Stimulated activated CD4-positive, alpha-beta T cell treated with anti-CD3 and anti-CD28 coated beads, Interleukin-4, amount 100 ng/mL, for 1 hour (primary cell): ENCODE measurements at regions not wholly inside any gene's neighbourhood (a gene's known extent, or its start where the extent isn't known, plus 50 kb on each side); places are given as distances from the start of the nearest gene placed in this dataset.

Source experiments
- DNase-seq: peaks from one replicate; pipeline ENCODE4 v3.0.0-alpha.2; 2020

- DNase-seq = no peak
Observed at GRCh38 chr1:96025062-96025461, 696.5 kb upstream of the PTBP2 start.

DNA sequence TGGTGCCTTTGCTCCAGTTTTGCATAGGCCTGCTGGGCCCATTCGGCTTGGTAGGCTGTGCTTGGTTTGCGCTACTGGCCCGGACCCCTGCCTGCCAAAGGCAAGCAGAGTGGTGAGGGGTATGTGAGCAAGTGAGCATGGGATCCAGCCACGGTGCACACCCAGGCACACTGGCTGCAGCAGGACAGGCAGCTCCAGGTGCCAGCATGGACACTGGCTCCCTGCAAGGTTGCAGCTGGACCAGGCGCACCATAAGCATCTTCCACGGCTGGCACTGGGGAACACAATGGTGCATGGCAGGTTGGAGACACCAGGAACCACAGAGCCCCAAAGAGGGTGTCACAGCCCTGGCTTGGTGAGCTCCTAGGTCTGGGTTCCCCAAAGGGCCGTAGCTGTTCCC, 693.5 kb upstream of the PTBP2 start:
- DNase-seq = no peak

DNA sequence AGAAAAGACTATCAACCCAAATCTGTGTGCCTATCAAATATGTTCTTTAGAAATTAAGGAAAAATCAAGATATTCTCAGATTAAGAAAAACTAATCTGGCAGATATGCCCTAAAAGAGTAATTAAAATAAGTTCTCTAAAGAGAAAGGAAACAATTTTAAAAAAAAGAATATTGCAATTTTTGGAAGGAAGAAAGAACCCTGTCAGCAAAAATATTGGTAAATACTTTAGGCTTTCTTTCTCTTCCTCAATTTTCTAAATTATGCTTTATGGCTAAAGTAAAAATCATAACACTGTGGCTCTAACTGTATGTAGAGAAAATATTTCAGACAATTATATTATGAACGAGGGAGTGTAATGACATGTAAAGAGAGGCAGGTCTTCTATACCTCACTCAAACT, 691.3 kb upstream of the PTBP2 start:
- no peak for DNase-seq

DNA sequence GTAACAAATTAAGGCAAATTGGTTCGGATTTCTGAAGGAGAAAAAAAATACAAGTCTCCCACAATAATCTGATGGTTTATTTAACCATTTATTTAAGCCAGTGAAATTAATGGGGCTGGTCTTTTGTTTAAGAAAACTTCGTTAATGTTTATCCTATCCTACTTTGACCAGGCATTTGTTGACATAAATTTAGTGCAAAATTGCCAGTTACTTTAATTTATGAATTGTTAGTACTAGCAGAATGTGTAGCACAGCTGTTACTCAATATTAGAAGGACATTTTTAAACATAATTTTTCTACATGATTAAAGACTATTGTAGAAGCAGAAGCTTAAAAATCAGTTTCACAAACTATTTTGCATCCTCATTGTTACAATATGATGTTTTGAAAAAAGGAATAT, 687.6 kb upstream of the PTBP2 start:
- no peak for DNase-seq

DNA sequence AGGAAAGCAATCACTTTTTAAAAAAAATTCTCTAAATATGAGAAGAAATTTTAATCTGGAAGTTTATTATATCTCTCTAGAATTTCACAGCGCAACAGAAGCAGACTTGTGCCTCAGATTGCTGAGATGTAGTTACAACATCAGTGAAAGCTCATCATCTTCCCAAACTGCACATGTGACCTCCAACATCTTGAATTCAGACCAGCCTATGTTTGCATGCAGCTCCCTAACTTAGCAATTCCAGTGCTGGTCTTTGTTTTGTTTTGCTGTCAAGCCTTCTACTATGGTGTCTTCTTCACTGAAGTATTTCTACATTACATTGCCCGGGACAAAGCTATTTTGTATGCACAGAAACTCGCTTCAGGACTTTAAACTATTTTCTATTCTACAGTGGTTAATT, 684.8 kb upstream of the PTBP2 start:
- no peak for DNase-seq

GRCh38 chr1:96038636-96039035, 682.9 kb upstream of the PTBP2 start:
- DNase-seq = no peak

DNA sequence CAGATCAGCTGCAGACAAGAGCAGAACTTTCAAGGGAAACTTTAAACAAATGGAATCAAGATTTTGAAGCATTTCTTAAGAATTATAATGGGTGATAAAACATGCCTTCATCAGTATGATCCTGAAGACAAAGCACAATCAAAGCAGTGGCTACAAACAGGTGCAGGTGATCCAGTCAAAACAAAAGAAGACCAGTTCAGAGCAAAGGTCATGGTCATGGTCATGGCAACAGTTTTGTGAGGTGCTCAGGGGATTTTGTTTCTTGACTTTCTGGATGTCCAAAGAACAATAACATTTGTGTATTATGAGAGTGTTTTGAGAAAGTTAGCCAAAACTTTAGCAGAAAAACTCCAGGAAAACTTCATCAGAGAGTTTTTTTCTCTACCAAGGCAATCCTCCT, 681.7 kb upstream of the PTBP2 start:
- no peak for DNase-seq

DNA sequence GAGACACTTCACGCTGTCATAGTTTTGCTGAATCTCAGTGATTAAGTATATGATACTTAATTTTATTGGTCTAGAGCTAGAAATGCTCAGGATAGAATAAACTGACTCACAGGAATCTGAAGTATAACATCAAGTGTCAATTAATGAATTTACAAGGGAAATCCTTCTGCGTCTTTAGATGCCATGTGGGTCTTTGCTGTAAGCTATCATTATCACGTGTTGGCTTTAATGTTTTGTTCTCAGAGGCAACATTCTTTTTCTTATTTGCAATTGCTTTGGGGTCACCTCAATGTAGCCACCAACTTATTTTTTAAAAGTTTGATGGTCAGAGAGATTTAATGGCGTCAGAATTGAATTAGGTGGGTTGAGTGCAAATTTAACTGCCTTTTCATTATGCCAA, 680.1 kb upstream of the PTBP2 start:
- no peak for DNase-seq

DNA sequence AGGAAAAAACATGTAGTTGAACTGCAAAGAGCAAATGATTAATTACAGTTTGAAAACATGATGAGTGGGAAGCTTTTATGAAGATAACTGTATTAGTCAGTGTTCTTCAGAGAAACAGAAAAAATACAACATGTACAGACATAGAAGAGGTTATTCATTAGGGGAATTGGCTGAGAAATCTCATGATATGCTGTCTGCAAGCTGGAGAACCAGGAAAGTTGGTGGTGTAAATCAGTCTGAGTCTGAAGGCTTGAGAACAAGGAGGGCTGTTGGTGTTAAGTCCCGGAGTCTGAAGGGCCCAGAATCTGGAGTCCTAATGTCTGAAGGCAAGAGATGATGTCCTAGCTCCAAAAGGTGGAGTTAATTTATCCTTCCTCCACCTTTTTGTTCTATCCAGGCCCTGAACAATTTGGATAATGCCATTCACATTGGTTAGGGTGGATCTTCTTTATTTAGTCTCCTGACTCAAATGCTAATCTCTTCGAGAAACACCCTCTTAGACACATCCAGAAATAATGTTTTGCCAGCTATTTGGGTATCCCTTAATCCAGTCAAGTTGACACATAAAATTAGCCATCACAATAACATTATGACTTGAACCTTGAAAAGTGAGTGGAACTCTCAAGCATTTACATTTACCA, 672.9 kb upstream of the PTBP2 start:
- no peak for DNase-seq

DNA sequence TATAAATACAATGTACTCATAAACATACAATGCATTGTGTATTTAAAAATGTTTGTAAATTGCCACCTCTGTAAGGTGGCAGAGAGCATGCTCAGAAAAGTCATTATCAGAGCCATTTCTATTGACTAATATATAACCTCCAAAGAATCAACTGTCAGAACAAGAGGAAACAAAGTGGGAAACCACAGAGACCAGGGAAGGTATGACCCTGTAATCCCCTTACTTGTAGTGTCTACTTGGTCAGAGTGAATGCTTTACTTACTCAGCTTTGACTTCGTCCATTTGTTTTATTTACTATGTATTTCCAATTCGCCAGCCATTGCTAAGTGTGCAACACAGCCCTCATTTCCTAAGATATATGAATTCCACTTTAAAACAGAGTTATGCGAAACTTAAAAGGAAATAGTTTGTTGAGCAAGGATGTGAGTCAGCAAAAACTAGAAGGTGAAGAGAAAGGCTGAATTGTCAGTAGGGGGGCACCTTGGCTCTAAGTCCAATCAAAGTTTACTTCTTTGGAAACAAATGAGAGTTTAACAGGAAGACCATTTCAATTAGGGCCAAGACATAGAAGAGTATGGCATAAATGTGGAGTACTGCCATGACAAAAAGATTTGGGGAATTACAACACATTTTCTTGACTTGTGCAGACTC, 671.7 kb upstream of the PTBP2 start:
- DNase-seq = no peak

DNA sequence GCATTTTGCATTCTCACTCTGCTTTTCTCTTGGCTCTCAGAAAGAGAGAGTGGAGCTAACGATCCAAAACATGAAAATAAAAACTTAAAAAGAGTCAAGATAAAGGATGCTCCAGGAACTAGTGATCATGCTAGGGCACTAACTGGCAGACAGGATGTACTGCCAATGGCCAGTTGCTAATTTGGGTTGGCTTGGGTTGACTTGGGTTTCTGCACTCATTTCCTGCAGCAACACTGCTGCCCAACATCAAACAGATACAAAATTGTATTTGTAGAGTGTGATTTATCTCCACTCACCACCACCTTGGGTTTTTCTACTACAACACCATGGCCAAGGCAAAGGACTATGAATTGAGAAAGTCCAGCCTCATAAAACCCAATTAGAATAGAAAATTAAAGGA, 662.3 kb upstream of the PTBP2 start:
- DNase-seq = no peak

DNA sequence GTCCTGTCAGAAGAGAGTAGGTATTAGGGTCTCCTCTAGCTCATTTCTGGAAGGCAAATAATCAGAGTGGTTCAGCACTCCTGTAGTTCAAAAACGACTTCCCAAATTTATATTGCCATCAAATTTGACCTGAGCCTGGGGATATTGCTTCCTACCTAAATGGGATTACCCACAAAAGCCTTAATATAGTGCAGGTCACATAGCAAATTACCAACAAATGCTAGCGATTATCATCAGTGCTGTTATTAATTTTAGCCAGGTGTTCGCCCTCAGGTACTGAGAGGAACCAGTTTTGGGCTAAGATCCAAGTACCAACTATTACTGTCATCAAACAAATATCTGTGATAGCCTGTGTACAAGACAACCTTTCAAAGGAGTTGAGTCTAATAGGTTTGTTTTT, 661.8 kb upstream of the PTBP2 start:
- DNase-seq = no peak

DNA sequence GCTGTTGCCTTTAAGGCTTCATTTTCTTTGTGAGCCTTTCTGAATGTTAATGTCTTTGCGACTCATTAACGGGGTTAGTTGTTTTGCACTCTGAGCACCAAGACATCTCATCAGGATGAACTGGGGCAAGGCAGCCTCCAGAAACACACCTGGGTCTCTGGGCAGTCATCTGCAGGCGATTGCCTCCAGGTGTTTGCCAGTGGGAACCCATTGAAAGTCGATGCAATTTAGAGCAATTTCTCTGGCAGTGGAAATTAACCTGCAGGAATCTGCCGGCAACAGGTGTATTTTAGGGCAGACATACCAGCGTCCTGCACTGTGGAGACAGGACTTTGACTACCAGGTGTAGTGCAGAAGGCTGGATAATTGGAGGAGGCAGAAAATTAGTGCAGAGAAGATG, 661.0 kb upstream of the PTBP2 start:
- no peak for DNase-seq

DNA sequence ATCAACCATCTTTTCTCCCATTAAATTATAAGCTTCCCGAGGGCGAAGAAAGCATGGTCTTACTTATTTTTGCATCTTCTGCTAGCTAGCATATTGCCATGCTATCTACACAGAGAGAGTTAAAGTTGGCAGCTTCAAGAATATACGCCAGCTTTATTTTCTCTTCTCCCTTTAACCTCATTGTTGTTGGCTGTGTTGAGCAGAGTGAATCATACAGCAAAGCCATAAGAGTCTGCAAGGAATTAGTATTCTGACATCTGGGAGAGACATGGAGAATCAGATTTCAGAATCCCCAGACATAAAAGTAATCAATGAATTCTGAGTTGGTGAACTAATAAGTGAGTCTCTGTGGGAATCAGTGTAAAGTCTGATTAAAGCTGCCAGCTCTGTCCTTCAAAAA, 649.6 kb upstream of the PTBP2 start:
- no peak for DNase-seq

- DNase-seq = no peak
Observed at GRCh38 chr1:96073100-96073499, 648.5 kb upstream of the PTBP2 start.

- no peak for DNase-seq
Observed at GRCh38 chr1:96074422-96074821, 647.2 kb upstream of the PTBP2 start.

DNA sequence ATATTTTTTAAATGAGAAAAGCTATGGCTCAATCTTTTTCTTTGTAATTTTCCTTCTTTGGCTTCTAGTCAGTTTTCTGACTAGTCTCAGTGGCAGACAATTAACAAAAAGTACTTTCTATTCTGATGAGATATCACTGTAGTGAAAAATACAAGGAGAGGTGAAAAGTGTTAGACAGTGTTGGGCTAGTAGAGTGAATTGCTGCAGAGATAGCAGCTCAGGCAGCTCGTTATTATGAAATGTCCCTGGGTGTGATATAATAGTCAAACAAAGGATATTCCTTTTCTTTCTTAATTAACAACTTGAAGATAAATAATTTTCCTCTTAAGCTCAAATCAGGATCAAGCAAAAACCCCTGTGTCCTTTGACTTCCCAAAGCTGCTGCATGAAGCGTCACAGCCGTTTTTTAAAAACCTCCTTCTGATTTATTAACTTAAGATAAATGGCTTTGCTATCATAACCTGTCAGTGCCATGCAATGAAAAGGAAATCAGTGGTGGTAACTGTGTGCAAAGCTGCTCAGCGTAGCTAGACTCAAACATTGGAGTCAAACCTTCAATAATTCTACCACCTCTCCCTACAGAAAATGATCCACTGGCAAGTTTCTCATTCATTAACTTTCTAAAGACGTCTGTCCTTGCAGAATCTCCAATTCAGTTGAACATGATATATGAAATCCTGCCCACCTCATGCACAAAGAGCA, 646.6 kb upstream of the PTBP2 start:
- DNase-seq = no peak

DNA sequence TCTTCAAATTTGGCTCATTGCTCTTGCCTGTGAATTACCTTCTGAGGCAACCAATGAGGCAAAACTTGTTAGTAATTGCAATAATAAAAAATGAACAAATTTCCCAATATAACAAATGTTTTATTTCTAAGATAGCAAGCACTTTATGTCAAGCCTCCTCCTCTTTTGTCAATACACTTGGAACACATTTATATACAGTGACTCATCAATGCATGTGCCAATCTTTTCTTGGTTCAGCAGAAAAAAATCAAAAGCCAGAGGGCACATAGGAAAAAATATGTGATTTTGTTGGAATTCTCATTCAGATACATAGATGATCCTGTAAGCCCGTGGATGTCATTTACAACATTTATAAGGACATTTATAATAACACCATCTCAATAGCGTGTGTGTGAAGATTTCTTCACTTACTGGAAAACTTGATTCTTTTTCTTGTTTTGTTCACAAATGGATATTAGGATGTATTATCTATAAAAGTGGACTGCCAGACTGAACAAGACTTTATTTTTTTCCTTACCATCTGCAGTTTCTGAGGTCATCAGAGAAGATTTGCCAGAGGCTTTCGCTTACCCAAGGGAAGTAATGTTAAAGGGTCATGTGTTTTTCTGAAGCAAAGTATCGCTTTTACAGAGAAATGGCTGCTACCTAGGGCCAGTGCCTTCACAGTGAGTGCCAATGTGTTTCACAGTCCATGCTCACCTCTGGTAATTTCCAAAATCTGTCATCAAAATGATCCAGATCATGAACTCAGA, 645.7 kb upstream of the PTBP2 start:
- no peak for DNase-seq

DNA sequence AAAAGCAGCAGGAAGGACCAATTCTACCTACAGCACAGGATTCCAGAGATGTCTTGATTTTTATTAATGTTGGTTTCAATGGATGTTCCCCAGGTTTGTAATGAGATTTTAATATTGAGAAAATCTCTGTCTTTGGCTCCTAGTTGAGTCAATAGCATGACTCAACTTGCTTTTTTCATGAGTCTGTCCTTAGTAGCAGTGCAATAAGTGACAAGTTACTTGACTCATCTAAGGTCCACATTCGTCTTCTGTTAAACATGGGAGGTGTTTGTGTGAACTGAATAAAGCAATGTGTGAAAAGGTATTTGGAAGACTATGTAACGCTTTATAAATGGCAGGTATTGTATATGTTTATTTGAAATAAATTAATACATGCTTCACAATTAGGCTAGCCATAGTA, 645.0 kb upstream of the PTBP2 start:
- no peak for DNase-seq

DNA sequence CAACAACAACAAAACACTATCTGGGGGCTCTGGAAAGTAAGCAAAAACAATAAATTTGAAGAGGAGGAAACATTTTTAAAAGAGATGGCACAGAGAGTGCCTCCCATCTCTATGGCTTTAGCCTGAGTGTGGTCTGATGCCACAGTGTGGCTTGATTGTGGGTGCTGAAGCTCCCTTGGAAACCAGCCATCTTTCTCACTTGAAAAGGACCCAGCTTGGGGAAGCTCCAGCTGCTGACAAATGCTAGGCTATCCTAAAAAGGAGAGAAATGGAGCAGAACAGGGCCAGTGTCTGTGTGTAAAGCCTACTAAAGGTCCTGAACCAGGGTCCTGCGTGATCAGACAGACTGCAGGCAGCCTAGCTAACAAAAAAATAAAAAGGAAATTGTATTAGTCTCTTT, 642.0 kb upstream of the PTBP2 start:
- no peak for DNase-seq

DNA sequence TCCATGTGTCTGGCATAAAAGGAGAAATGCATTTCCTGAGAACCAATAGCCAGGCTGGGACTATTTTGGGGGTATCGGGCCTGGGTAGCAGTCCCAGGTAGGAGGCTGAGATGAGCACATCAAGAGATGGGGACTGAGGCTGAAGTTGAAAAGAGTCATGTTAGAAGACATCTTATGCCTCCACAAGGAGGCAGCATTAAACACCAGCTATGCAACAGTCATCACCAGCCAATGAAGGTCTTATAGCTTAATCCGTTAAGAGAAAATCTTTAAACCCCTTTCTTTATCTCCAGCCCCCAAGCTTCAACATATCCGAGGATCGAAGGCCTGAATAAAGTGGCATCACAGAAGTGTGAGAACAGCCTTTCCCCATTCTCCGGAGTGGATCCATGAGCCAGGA, 640.7 kb upstream of the PTBP2 start:
- DNase-seq = no peak

- no peak for DNase-seq
Observed at GRCh38 chr1:96087719-96088118, 633.9 kb upstream of the PTBP2 start.

DNA sequence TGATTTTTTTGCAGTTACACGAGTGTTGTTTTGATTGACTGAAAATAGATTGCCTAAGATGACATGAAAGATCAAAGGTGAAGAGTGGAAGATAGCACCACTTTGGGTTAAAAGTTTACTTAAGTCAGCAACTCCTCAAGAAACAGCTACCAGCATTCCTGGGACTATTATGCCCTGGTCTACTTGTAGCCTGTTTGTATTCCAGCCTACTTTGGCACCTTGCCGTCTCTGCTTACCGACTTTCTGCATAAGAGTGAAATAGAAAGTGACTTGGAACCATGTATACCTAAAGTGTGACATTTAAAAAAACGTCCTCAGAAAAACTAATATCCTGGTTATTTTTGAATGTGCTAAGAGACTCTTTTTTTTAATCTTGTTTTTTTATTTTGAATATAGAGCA, 631.5 kb upstream of the PTBP2 start:
- DNase-seq = no peak
